Stomach (tissue), 4 donors: ENCODE measurements at regions not wholly inside any gene's neighbourhood (a gene's known extent, or its start where the extent isn't known, plus 50 kb on each side); places are given as distances from the start of the nearest gene placed in this dataset.

Experiments
- CTCF ChIP-seq, 7 experiments: fragments of 450-650 bp in 4 of 7; fragments of 200-600 bp in 3 of 7; sonication (generic) in 3 of 7; IDR thresholded peaks; one replicate each; pipeline ENCODE4 v1.5.1; 2016 to 2019; ENCODE audit warnings: antibody characterized with exemption in 7 of 7, control low read depth in 2 of 7, mild to moderate bottlenecking in 1 of 7
- POLR2A ChIP-seq, 4 donors: fragments of 450-650 bp; IDR thresholded peaks; one replicate each; pipeline ENCODE4 v1.6.1; 2016; ENCODE audit warnings: antibody characterized with exemption in 4 of 4, control low read depth in 2 of 4, mild to moderate bottlenecking in 1 of 4, moderate library complexity in 1 of 4
- POLR2AphosphoS5 ChIP-seq, 3 donors: sonication (generic); formaldehyde crosslinking; IDR thresholded peaks; one replicate each; pipeline ENCODE4 v1.6.1; 2016; ENCODE audit warnings: antibody characterized with exemption in 3 of 3

- TF ChIP-seq CTCF (IDR thresholded peaks at IDR 0.05) (no peak), POLR2AphosphoS5 (IDR thresholded peaks at IDR 0.05) (no peak), POLR2A (IDR thresholded peaks at IDR 0.05) (no peak)
Measured at GRCh38 chr1:17946434-17946833, 161.2 kb upstream of the IGSF21 start.
